WTC11 (cell line): ENCODE measurements at regions not wholly inside any gene's neighbourhood (a gene's known extent, or its start where the extent isn't known, plus 50 kb on each side); places are given as distances from the start of the nearest gene placed in this dataset.

ENCODE experiments used
- ATAC-seq: fragments of 200-7000 bp; cut with Tn5 transposase; 2 replicates; pipeline ENCODE4 v1.10.0; 2021; ENCODE audit warnings: mild to moderate bottlenecking, moderate library complexity
- CTCF ChIA-PET: fragments of 300-600 bp; sonication (Branson Sonifier 250); formaldehyde crosslinking; loops from one replicate; lab custom pipeline; 2021; ENCODE audit warnings: antibody characterized with exemption; lab: Charles Lee
- POLR2A ChIA-PET: fragments of 350-600 bp; sonication (Branson Sonifier 250); formaldehyde crosslinking; loops from one replicate; lab custom pipeline; 2021; ENCODE audit warnings: antibody characterized with exemption; lab: Charles Lee
- DNase-seq: peaks from one replicate; pipeline ENCODE4 v3.0.0; 2021; ENCODE audit warnings: low spot score
- H3K27ac Mint-ChIP-seq: 2 replicates; pipeline ENCODE4 v1.8.0; 2021; ENCODE audit warnings: mixed read lengths
- H3K27me3 Mint-ChIP-seq: 2 replicates; pipeline ENCODE4 v1.8.0; 2021; ENCODE audit warnings: low read depth, mild to moderate bottlenecking, moderate library complexity, mixed read lengths
- H3K36me3 Mint-ChIP-seq: 2 replicates; pipeline ENCODE4 v1.8.0; 2021; ENCODE audit warnings: mixed read lengths
- H3K4me1 Mint-ChIP-seq: 2 replicates; pipeline ENCODE4 v1.8.0; 2022; ENCODE audit warnings: mixed read lengths
- H3K4me3 Mint-ChIP-seq: 2 replicates; pipeline ENCODE4 v1.8.0; 2021; ENCODE audit warnings: mild to moderate bottlenecking, moderate library complexity, mixed read lengths
- H3K9me3 Mint-ChIP-seq: 2 replicates; pipeline ENCODE4 v1.8.0; 2021; ENCODE audit warnings: mixed read lengths
- CTCF ChIP-seq: fragments of 200-600 bp; IDR thresholded peaks from 2 replicates; pipeline ENCODE4 v1.8.0; 2022; ENCODE audit warnings: antibody characterized with exemption
- E2F5 ChIP-seq: sonication (generic); formaldehyde crosslinking; IDR thresholded peaks from 2 replicates; pipeline ENCODE4 v1.8.1; 2022; ENCODE audit warnings: mild to moderate bottlenecking, moderate library complexity, missing genetic modification reagents
- EMX1 ChIP-seq: fragments of 250-450 bp; sonication (Bioruptor Pico); IDR thresholded peaks from 2 replicates; pipeline ENCODE4 v1.8.0; 2021; ENCODE audit warnings: mild to moderate bottlenecking
- ETV6 ChIP-seq: sonication (generic); formaldehyde crosslinking; IDR thresholded peaks from 2 replicates; pipeline ENCODE4 v1.8.1; 2022; ENCODE audit warnings: mild to moderate bottlenecking, missing genetic modification reagents
- IRF2 ChIP-seq: sonication (generic); formaldehyde crosslinking; IDR thresholded peaks from 2 replicates; pipeline ENCODE4 v1.8.0; 2022; ENCODE audit warnings: low read depth, missing genetic modification reagents, borderline replicate concordance
- JAZF1 ChIP-seq: fragments of 250-450 bp; sonication (Bioruptor Pico); IDR thresholded peaks from 2 replicates; pipeline ENCODE4 v1.9.0; 2021; ENCODE audit warnings: moderate library complexity, mild to moderate bottlenecking, inconsistent platforms
- JUN ChIP-seq: sonication (generic); formaldehyde crosslinking; IDR thresholded peaks from 2 replicates; pipeline ENCODE4 v1.8.0; 2023; ENCODE audit warnings: mild to moderate bottlenecking, missing genetic modification reagents
- MAX ChIP-seq: sonication (generic); formaldehyde crosslinking; IDR thresholded peaks from 2 replicates; pipeline ENCODE4 v1.8.0; 2022; ENCODE audit warnings: mild to moderate bottlenecking, missing genetic modification reagents
- MXD4 ChIP-seq: fragments of 250-450 bp; sonication (Bioruptor Pico); IDR thresholded peaks from 2 replicates; pipeline ENCODE4 v1.8.0; 2021; ENCODE audit warnings: mild to moderate bottlenecking, moderate library complexity, borderline replicate concordance
- NR3C1 ChIP-seq: sonication (generic); formaldehyde crosslinking; conservative IDR thresholded peaks from 2 replicates; pipeline ENCODE4 v1.8.1; 2023; ENCODE audit warnings: low read depth, mild to moderate bottlenecking, missing genetic modification reagents
- SMAD3 ChIP-seq: sonication (generic); formaldehyde crosslinking; IDR thresholded peaks from 2 replicates; pipeline ENCODE4 v1.8.0; 2022; ENCODE audit warnings: missing genetic modification reagents, mild to moderate bottlenecking, borderline replicate concordance
- USF2 ChIP-seq: sonication (generic); formaldehyde crosslinking; IDR thresholded peaks from 2 replicates; pipeline ENCODE4 v1.8.1; 2023; ENCODE audit warnings: mild to moderate bottlenecking, missing genetic modification reagents, moderate library complexity
- ZNF138 ChIP-seq: sonication (generic); formaldehyde crosslinking; conservative IDR thresholded peaks from 2 replicates; pipeline ENCODE4 v1.8.1; 2022; ENCODE audit warnings: mild to moderate bottlenecking, moderate library complexity, missing genetic modification reagents
- ZNF416 ChIP-seq: fragments of 250-450 bp; sonication (Bioruptor Pico); IDR thresholded peaks from 2 replicates; pipeline ENCODE4 v1.9.0; 2021; ENCODE audit warnings: mild to moderate bottlenecking, inconsistent platforms
- TF ChIP-seq, protein P1 (sequence below): sonication (generic); formaldehyde crosslinking; IDR thresholded peaks from 2 replicates; pipeline ENCODE4 v1.8.0; 2023; ENCODE audit warnings: missing genetic modification reagents, mild to moderate bottlenecking, borderline replicate concordance

GRCh38 chr7:41003977-41004376 is 698.9 kb downstream of the INHBA start:
- Mint-ChIP-seq H3K4me3 (no peak overlapping the region), H3K36me3 (no peaks in the 10 kb centered on the region), H3K4me1 (peaks cover 11% of the 10 kb centered on the region; the same call in 1 of the 2 replicates), H3K27me3 (no peaks in the 10 kb centered on the region; the same call in 1 of the 2 replicates), H3K9me3 (peaks cover 4% of the 10 kb centered on the region; the same call in 1 of the 2 replicates), H3K27ac (no peak overlapping the region)
- no peak for TF ChIP-seq ZNF138 (CRISPR knock-in tag)
- ChIA-PET CTCF (interaction anchor here (0.9 to 2.3 kb wide), 19 partner anchors 8 to 722 kb away, joined by 3 to 20 read pairs (median 7); no protein-coding TSS in a partner anchor), POLR2A (no interaction called here)
- ATAC-seq (no peak), DNase-seq (no peak)

GRCh38 chr7:41003611-41003940 is 699.3 kb downstream of the INHBA start:
- Mint-ChIP-seq H3K9me3 (peaks cover under 1% of the 10 kb centered on the region; the same call in 1 of the 2 replicates), H3K4me1 (peaks cover 11% of the 10 kb centered on the region; the same call in 1 of the 2 replicates), H3K36me3 (no peaks in the 10 kb centered on the region), H3K27me3 (no peaks in the 10 kb centered on the region; the same call in 1 of the 2 replicates), H3K27ac (no peak overlapping the region)
- DNase-seq, result no peak
- POLR2A ChIA-PET, result no interaction called here
- CTCF ChIA-PET, result interaction anchor here (0.6 to 2.3 kb wide), 32 partner anchors 9 to 888 kb away, joined by 3 to 20 read pairs (median 4); no protein-coding TSS in a partner anchor
- peak; percentile 38 for ATAC-seq
- TF ChIP-seq, protein P1, sequence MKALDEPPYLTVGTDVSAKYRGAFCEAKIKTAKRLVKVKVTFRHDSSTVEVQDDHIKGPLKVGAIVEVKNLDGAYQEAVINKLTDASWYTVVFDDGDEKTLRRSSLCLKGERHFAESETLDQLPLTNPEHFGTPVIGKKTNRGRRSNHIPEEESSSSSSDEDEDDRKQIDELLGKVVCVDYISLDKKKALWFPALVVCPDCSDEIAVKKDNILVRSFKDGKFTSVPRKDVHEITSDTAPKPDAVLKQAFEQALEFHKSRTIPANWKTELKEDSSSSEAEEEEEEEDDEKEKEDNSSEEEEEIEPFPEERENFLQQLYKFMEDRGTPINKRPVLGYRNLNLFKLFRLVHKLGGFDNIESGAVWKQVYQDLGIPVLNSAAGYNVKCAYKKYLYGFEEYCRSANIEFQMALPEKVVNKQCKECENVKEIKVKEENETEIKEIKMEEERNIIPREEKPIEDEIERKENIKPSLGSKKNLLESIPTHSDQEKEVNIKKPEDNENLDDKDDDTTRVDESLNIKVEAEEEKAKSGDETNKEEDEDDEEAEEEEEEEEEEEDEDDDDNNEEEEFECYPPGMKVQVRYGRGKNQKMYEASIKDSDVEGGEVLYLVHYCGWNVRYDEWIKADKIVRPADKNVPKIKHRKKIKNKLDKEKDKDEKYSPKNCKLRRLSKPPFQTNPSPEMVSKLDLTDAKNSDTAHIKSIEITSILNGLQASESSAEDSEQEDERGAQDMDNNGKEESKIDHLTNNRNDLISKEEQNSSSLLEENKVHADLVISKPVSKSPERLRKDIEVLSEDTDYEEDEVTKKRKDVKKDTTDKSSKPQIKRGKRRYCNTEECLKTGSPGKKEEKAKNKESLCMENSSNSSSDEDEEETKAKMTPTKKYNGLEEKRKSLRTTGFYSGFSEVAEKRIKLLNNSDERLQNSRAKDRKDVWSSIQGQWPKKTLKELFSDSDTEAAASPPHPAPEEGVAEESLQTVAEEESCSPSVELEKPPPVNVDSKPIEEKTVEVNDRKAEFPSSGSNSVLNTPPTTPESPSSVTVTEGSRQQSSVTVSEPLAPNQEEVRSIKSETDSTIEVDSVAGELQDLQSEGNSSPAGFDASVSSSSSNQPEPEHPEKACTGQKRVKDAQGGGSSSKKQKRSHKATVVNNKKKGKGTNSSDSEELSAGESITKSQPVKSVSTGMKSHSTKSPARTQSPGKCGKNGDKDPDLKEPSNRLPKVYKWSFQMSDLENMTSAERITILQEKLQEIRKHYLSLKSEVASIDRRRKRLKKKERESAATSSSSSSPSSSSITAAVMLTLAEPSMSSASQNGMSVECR (CRISPR knock-in tag), result no peak
- no peak for TF ChIP-seq JAZF1 (CRISPR knock-in tag)
- TF ChIP-seq, all 79 proteins: peak for 0
- no peak overlapping the region for H3K4me3 Mint-ChIP-seq

DNA sequence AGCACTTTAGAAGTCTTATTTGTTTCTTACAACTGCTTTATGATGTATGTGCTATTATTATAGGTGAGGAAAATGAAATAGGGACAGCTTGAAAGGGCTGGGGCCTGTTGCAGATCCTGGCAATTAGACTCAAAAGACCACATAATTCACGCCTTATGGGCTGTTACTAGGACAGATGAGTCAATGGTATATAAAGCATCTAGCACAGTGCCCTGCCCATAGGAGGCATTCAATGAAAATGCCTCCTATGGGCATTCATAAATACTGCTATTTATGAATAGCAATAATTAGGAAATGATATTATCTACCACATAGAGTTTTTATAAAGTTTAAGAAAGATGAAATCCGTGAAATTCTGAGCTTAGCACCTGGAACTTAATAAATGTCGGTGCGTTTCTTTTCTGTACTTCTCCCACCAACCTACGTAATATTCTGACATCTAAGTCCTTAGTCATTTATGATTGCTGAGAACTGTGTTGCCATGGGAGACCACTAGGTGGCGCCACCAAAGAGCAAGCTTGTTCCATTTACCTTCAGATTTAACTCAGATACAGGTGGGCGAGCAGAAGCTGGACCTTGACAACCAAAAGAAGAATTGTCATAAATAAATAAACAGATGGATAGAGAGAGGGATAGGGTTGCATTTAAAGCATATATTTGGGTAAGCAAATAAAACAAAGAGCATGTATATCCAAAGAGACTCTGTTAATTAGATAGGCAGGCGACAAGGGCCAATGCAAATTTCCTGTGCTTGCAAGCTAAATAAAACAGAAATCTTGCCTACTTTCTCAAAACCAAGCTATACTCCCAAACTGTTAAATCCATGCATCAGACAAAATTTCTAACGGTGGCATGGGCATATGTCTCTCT is 699.9 kb downstream of the INHBA start:
- peaks cover 11% of the 10 kb centered on the region; the same call in 1 of the 2 replicates for H3K4me1 Mint-ChIP-seq
- no peak for TF ChIP-seq JUN (CRISPR knock-in tag)
- TF ChIP-seq MXD4 (CRISPR knock-in tag), result no peak
- peak; percentile 85 for TF ChIP-seq CTCF
- no peak overlapping the region for H3K4me3 Mint-ChIP-seq
- ATAC-seq (peak; percentile 62), DNase-seq (peak; percentile 83)
- ChIA-PET POLR2A (interaction anchor here (0.6 kb wide), 1 partner anchor 460 kb away, joined by 3 read pairs; no protein-coding TSS in a partner anchor), CTCF (interaction anchor here (0.6 to 2.3 kb wide), 33 partner anchors 9 to 889 kb away, joined by 3 to 20 read pairs (median 4); no protein-coding TSS in a partner anchor)
- no peaks in the 10 kb centered on the region; the same call in 1 of the 2 replicates for H3K27me3 Mint-ChIP-seq
- no peak overlapping the region for H3K27ac Mint-ChIP-seq
- no peaks in the 10 kb centered on the region for H3K9me3 Mint-ChIP-seq
- no peaks in the 10 kb centered on the region for H3K36me3 Mint-ChIP-seq

DNA sequence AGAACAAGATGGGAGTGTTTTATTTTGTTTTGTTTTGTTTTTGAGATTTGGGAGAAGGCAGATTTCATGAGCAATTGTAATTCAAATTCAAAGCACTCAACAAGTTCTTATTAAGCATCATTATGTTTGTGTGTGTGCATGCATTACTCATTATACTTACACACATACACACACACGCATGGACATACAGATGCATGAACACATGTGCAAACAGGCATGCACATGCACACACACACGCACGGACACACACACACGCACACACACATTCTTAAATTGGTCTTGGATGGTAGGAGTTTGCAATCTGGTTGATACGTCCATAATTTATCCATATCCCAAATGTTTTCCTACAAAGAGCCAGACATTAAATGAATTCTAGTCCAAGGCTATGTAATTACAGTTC is 702.8 kb downstream of the INHBA start:
- Mint-ChIP-seq H3K4me3 (no peak overlapping the region), H3K27me3 (no peaks in the 10 kb centered on the region; the same call in 1 of the 2 replicates), H3K36me3 (no peaks in the 10 kb centered on the region), H3K4me1 (peaks cover 19% of the 10 kb centered on the region), H3K27ac (no peak overlapping the region), H3K9me3 (peaks cover 7% of the 10 kb centered on the region)
- POLR2A ChIA-PET, result no interaction called here
- DNase-seq (no peak), ATAC-seq (no peak)
- CTCF ChIA-PET, result no interaction called here
- no peak for TF ChIP-seq CTCF
- TF ChIP-seq IRF2 (CRISPR knock-in tag), result no peak
- no peak for TF ChIP-seq SMAD3 (CRISPR knock-in tag)
- TF ChIP-seq ZNF416 (CRISPR knock-in tag), result no peak
- TF ChIP-seq ETV6, result no peak
- TF ChIP-seq EMX1 (CRISPR knock-in tag), result no peak
- no peak for TF ChIP-seq E2F5 (CRISPR knock-in tag)
- no peak for TF ChIP-seq USF2 (CRISPR knock-in tag)
- TF ChIP-seq NR3C1 (CRISPR knock-in tag), result no peak
- TF ChIP-seq MAX (CRISPR knock-in tag), result no peak
